ENCODE measurements at regions not wholly inside any gene's neighbourhood (a gene's known extent, or its start where the extent isn't known, plus 50 kb on each side); places are given as distances from the start of the nearest gene placed in this dataset.
"Not testable (repeated sequence)": the region's sequence is repeated elsewhere in the genome, so short reads cannot be mapped to it uniquely, and the experiment has no call there.

GRCh38 chr20:29031262-29031982, 2226.0 kb upstream of the DEFB115 start:
- not testable (repeated sequence) for H3K27me3 ChIP-seq (ENCODE audit: insufficient read depth, low read length); H2AFZ ChIP-seq (ENCODE audit: low read length); H3K79me1 ChIP-seq (ENCODE audit: insufficient read depth, low read depth, low read length, poor library complexity, severe bottlenecking); H3K4me1 ChIP-seq (ENCODE audit: insufficient read depth, low read length); H3K4me2 ChIP-seq (ENCODE audit: insufficient read depth, insufficient read length, low read length); H2BK20ac ChIP-seq (ENCODE audit: low read depth, low read length, poor library complexity, severe bottlenecking); H3K14ac ChIP-seq (ENCODE audit: insufficient read depth, low read length); H2BK12ac ChIP-seq (ENCODE audit: insufficient read length, low read depth, low read length); H3K27me3 Mint-ChIP-seq (ENCODE audit: low read depth); H3K27ac Mint-ChIP-seq; DNase-seq; H3K9ac ChIP-seq (ENCODE audit: extremely low read depth, insufficient read length, low read length); H4K5ac ChIP-seq (ENCODE audit: insufficient read length, low read depth, low read length); H4K8ac ChIP-seq (replicated peaks; ENCODE audit: insufficient read length, low read depth, low read length); H3K79me2 ChIP-seq (ENCODE audit: insufficient read depth, low read length); H3K27ac ChIP-seq (ENCODE audit: insufficient read length, low read depth, low read length); H2BK120ac ChIP-seq (ENCODE audit: low read depth, low read length, poor library complexity, severe bottlenecking); H4K20me1 ChIP-seq (ENCODE audit: control insufficient read depth, insufficient read depth, insufficient read length); H3K4me3 Mint-ChIP-seq; H3K4ac ChIP-seq (ENCODE audit: low read depth, low read length); H3T11ph ChIP-seq (ENCODE audit: low read length); H4K91ac ChIP-seq (ENCODE audit: insufficient read length, low read depth, low read length); H2BK5ac ChIP-seq (ENCODE audit: insufficient read length, low read length); H3K4me1 Mint-ChIP-seq; H3K56ac ChIP-seq (ENCODE audit: insufficient read length, low read depth, low read length); H2BK15ac ChIP-seq (ENCODE audit: low read depth, low read length); H2AK5ac ChIP-seq (ENCODE audit: insufficient read length, low read length); H3K23me2 ChIP-seq (ENCODE audit: insufficient read length, low read depth, low read length, poor library complexity, severe bottlenecking); H3K23ac ChIP-seq (ENCODE audit: insufficient read length, low read depth, low read length); H3K18ac ChIP-seq (ENCODE audit: insufficient read length, low read depth, low read length)
- H3K9me3 ChIP-seq (ENCODE audit: control insufficient read depth, low read depth, low read length): peaks cover 25% of the 10 kb centered on the region
- WGBS (ENCODE audit: extremely low coverage, insufficient read length, low lambda C conversion rate): no CpG with 5 or more reads among the region's 16 CpGs
- Mint-ChIP-seq H3K9me3 (peaks cover 77 to 79% of the 10 kb centered on the region in 2 experiments), H3K36me3 (ENCODE audit: insufficient read depth in 1 of 3, low read depth in 3 of 3) (peaks cover 11 to 22% (median 14%) of the 10 kb centered on the region in 3 experiments; a peak in 6 of 7 replicates)

- not testable (repeated sequence) for H3K9ac ChIP-seq (ENCODE audit: extremely low read depth, insufficient read length, low read length); H3K4me1 ChIP-seq (ENCODE audit: insufficient read depth, low read length); H3K4ac ChIP-seq (ENCODE audit: low read depth, low read length); H2AK5ac ChIP-seq (ENCODE audit: insufficient read length, low read length); H3K27me3 Mint-ChIP-seq (ENCODE audit: low read depth); H3T11ph ChIP-seq (ENCODE audit: low read length); DNase-seq; H2AFZ ChIP-seq (ENCODE audit: low read length); H2BK5ac ChIP-seq (ENCODE audit: insufficient read length, low read length); H2BK20ac ChIP-seq (ENCODE audit: low read depth, low read length, poor library complexity, severe bottlenecking); H3K14ac ChIP-seq (ENCODE audit: insufficient read depth, low read length); H3K79me2 ChIP-seq (ENCODE audit: insufficient read depth, low read length); H4K5ac ChIP-seq (ENCODE audit: insufficient read length, low read depth, low read length); H3K79me1 ChIP-seq (ENCODE audit: insufficient read depth, low read depth, low read length, poor library complexity, severe bottlenecking); H3K27ac ChIP-seq (ENCODE audit: insufficient read length, low read depth, low read length); H3K56ac ChIP-seq (ENCODE audit: insufficient read length, low read depth, low read length); H2BK15ac ChIP-seq (ENCODE audit: low read depth, low read length); H4K20me1 ChIP-seq (ENCODE audit: control insufficient read depth, insufficient read depth, insufficient read length); H3K18ac ChIP-seq (ENCODE audit: insufficient read length, low read depth, low read length); H4K8ac ChIP-seq (replicated peaks; ENCODE audit: insufficient read length, low read depth, low read length); H3K4me1 Mint-ChIP-seq; H3K23ac ChIP-seq (ENCODE audit: insufficient read length, low read depth, low read length); H2BK120ac ChIP-seq (ENCODE audit: low read depth, low read length, poor library complexity, severe bottlenecking); H3K27me3 ChIP-seq (ENCODE audit: insufficient read depth, low read length); H3K4me3 Mint-ChIP-seq; H3K4me2 ChIP-seq (ENCODE audit: insufficient read depth, insufficient read length, low read length); H4K91ac ChIP-seq (ENCODE audit: insufficient read length, low read depth, low read length); H2BK12ac ChIP-seq (ENCODE audit: insufficient read length, low read depth, low read length); H3K23me2 ChIP-seq (ENCODE audit: insufficient read length, low read depth, low read length, poor library complexity, severe bottlenecking); H3K27ac Mint-ChIP-seq
- peaks cover 3 to 26% (median 11%) of the 10 kb centered on the region in 3 experiments; a peak in 6 of 7 replicates for H3K36me3 Mint-ChIP-seq (ENCODE audit: insufficient read depth in 1 of 3, low read depth in 3 of 3)
- no CpG with 5 or more reads among the region's 12 CpGs for WGBS (ENCODE audit: extremely low coverage, insufficient read length, low lambda C conversion rate)
- H3K9me3 Mint-ChIP-seq: peaks cover 80 to 88% of the 10 kb centered on the region in 2 experiments
- H3K9me3 ChIP-seq (ENCODE audit: control insufficient read depth, low read depth, low read length): peaks cover 32% of the 10 kb centered on the region
Observed at GRCh38 chr20:29044239-29044638, 2213.2 kb upstream of the DEFB115 start.
